ENCODE measurements at regions not wholly inside any gene's neighbourhood (a gene's known extent, or its start where the extent isn't known, plus 50 kb on each side); places are given as distances from the start of the nearest gene placed in this dataset.

DNA sequence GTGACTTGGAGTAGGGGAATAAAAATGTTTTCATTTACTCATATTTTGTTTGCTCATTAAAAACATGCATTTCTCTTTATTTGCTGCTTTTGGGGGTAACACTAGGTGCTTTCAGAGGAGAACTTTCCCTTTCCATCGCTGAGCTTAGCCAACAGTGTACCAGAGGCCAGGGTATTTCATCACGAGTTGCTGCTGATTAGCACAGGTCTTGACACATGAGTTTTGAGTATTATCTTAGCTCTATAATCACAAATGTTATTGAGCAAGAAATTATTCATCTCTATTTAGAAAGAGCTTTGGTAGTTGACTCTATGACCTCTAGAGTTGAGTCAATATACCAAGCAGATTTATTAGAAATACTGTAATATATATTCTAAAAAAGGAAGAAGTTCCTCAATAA is 375.9 kb downstream of the NXPH1 start:
- H3K4me3 ChIP-seq (ENCODE audit: low read length), result no peak overlapping the region
- ATAC-seq (ENCODE audit: poor library complexity), result no peak
- no peaks in the 10 kb centered on the region for H3K27me3 ChIP-seq (ENCODE audit: control insufficient read depth in 1 of 2, insufficient read depth in 2 of 2, low read length in 2 of 2)
- Mint-ChIP-seq H3K27ac (no peak overlapping the region), H3K9me3 (peaks cover 2% of the 10 kb centered on the region), H3K4me1 (ENCODE audit: low read depth) (no peaks in the 10 kb centered on the region), H3K4me3 (no peak overlapping the region), H3K36me3 (ENCODE audit: low read depth) (no peaks in the 10 kb centered on the region), H3K27me3 (no peaks in the 10 kb centered on the region)
- no peak overlapping the region for H3K27ac ChIP-seq (ENCODE audit: low read depth in 1 of 2, low read length in 2 of 2)
- no peaks in the 10 kb centered on the region for H3K4me1 ChIP-seq (ENCODE audit: insufficient read depth, low read length)
- intact Hi-C loops (cut with DNase I, micrococcal nuclease), result no loop called here
- H3K36me3 ChIP-seq (ENCODE audit: insufficient read depth, low read length), result no peaks in the 10 kb centered on the region
- ChIA-PET POLR2A (no interaction called here), CTCF (no interaction called here)
- no peak for DNase-seq
- TF ChIP-seq, protein P1, sequence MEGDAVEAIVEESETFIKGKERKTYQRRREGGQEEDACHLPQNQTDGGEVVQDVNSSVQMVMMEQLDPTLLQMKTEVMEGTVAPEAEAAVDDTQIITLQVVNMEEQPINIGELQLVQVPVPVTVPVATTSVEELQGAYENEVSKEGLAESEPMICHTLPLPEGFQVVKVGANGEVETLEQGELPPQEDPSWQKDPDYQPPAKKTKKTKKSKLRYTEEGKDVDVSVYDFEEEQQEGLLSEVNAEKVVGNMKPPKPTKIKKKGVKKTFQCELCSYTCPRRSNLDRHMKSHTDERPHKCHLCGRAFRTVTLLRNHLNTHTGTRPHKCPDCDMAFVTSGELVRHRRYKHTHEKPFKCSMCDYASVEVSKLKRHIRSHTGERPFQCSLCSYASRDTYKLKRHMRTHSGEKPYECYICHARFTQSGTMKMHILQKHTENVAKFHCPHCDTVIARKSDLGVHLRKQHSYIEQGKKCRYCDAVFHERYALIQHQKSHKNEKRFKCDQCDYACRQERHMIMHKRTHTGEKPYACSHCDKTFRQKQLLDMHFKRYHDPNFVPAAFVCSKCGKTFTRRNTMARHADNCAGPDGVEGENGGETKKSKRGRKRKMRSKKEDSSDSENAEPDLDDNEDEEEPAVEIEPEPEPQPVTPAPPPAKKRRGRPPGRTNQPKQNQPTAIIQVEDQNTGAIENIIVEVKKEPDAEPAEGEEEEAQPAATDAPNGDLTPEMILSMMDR (IDR thresholded peaks at IDR 0.05), result no peak
- no peaks in the 10 kb centered on the region for H3K9me3 ChIP-seq (ENCODE audit: control insufficient read depth in 1 of 2, insufficient read depth in 1 of 2, low read length in 2 of 2)

DNA sequence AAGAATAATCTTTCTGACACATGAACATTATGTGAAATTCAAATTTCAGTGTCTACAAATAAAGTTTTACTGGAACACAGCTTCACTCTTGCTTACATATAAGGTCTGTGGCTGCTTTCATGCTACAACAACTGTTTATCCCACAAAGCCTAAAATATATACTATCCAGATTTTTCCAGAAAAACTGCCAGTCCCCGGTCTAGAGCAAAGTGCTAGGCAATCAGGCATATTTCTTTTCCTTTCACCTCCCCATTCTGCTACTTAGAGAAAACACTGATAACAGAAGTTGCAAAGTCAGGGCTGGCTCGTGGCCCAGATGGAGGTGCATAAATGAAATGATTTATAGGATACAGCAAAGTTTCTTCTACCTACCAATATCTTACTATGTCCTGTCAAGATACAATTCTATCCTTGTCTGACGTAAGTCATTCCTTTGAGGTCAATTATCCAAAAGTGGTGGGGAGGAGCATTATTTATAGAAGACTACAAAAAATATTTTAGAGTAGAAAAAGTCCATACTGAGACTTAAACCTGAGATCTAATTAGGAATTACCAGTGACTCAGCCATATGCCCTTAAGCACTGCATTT is 384.1 kb downstream of the NXPH1 start:
- ChIA-PET POLR2A (no interaction called here), CTCF (no interaction called here)
- peaks cover 0 to 4% of the 10 kb centered on the region in 2 experiments for H3K9me3 ChIP-seq (ENCODE audit: control insufficient read depth in 1 of 2, insufficient read depth in 1 of 2, low read length in 2 of 2)
- ATAC-seq (ENCODE audit: poor library complexity) (no peak), DNase-seq (no peak)
- TF ChIP-seq, protein P1 (IDR thresholded peaks at IDR 0.05), result no peak
- H3K4me1 ChIP-seq (ENCODE audit: insufficient read depth, low read length), result no peaks in the 10 kb centered on the region
- H3K27ac ChIP-seq (ENCODE audit: low read depth in 1 of 2, low read length in 2 of 2), result no peak overlapping the region
- no peak overlapping the region for H3K4me3 Mint-ChIP-seq
- no peaks in the 10 kb centered on the region for H3K4me1 Mint-ChIP-seq (ENCODE audit: low read depth)
- H3K4me3 ChIP-seq (ENCODE audit: low read length), result no peak overlapping the region
- no peak overlapping the region for H3K27ac Mint-ChIP-seq
- no peaks in the 10 kb centered on the region for H3K27me3 Mint-ChIP-seq
- H3K27me3 ChIP-seq (ENCODE audit: control insufficient read depth in 1 of 2, insufficient read depth in 2 of 2, low read length in 2 of 2), result no peaks in the 10 kb centered on the region
- intact Hi-C loops (cut with DNase I, micrococcal nuclease), result no loop called here
- H3K36me3 Mint-ChIP-seq (ENCODE audit: low read depth), result no peaks in the 10 kb centered on the region
- no peaks in the 10 kb centered on the region for H3K36me3 ChIP-seq (ENCODE audit: insufficient read depth, low read length)
- H3K9me3 Mint-ChIP-seq, result peaks cover 5% of the 10 kb centered on the region

DNA sequence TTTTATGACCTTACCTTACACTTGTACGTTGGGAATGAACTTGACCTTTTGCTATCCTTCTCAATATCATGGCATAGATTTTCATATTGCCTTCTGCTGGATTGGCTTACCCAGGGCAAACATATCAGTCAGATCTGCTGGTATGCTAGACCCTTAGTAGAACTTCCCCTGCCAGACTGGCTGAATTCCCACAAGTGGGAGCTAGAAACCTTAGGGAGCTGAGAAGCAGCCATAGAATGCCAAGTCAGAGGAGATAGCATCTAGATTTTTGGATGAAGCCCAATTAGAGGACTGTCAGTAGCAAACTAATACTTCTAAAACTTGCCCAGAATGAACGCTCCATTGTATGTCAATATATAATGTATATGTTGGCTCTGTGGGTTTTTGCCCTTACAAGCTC is 385.0 kb downstream of the NXPH1 start:
- H3K4me1 ChIP-seq (ENCODE audit: insufficient read depth, low read length), result no peaks in the 10 kb centered on the region
- no peaks in the 10 kb centered on the region for H3K36me3 ChIP-seq (ENCODE audit: insufficient read depth, low read length)
- DNase-seq, result no peak
- H3K27me3 Mint-ChIP-seq, result no peaks in the 10 kb centered on the region
- H3K27ac Mint-ChIP-seq, result no peak overlapping the region
- ChIA-PET POLR2A (no interaction called here), CTCF (interaction anchor here (0.5 kb wide), 1 partner anchor 204 kb away, joined by 3 read pairs; no protein-coding TSS in a partner anchor)
- H3K27ac ChIP-seq (ENCODE audit: low read depth in 1 of 2, low read length in 2 of 2), result no peak overlapping the region
- peaks cover 0 to 4% of the 10 kb centered on the region in 2 experiments for H3K9me3 ChIP-seq (ENCODE audit: control insufficient read depth in 1 of 2, insufficient read depth in 1 of 2, low read length in 2 of 2)
- TF ChIP-seq, protein P1 (IDR thresholded peaks at IDR 0.05), result no peak
- no peaks in the 10 kb centered on the region for H3K36me3 Mint-ChIP-seq (ENCODE audit: low read depth)
- no peak overlapping the region for H3K4me3 ChIP-seq (ENCODE audit: low read length)
- peaks cover 7% of the 10 kb centered on the region for H3K9me3 Mint-ChIP-seq
- H3K27me3 ChIP-seq (ENCODE audit: control insufficient read depth in 1 of 2, insufficient read depth in 2 of 2, low read length in 2 of 2), result no peaks in the 10 kb centered on the region
- H3K4me3 Mint-ChIP-seq, result no peak overlapping the region
- intact Hi-C loops (cut with DNase I, micrococcal nuclease), result no loop called here
- ATAC-seq (ENCODE audit: poor library complexity), result no peak
- no peaks in the 10 kb centered on the region for H3K4me1 Mint-ChIP-seq (ENCODE audit: low read depth)
